ENCODE measurements at regions not wholly inside any gene's neighbourhood (a gene's known extent, or its start where the extent isn't known, plus 50 kb on each side); places are given as distances from the start of the nearest gene placed in this dataset.

- H3K27me3 ChIP-seq = no peaks in the 10 kb centered on the region
- DNase-seq (no peak), ATAC-seq (no peak)
- H3K36me3 ChIP-seq (replicated peaks in 1 of 2; ENCODE audit: insufficient read depth in 1 of 2, low read depth in 2 of 2) = no peaks in the 10 kb centered on the region
- no peak overlapping the region for H3K4me3 ChIP-seq
- intact Hi-C loops (cut with DNase I) = no loop called here
- no peak overlapping the region for H3K27ac ChIP-seq
- no peak for TF ChIP-seq POLR2A (IDR thresholded peaks at IDR 0.05)
- no peak for TF ChIP-seq CTCF (IDR thresholded peaks at IDR 0.05)
- WGBS, 2 donors = 34 to 37% methylated on average over 3 of the region's 3 CpGs
- H3K4me1 ChIP-seq = no peaks in the 10 kb centered on the region
- H3K9me3 ChIP-seq = no peaks in the 10 kb centered on the region
These were observed 203.4 kb upstream of the DPP10 start for GRCh38 chr2:114238910-114239559.

GRCh38 chr2:114248648-114249047 is 193.8 kb upstream of the DPP10 start:
- Histone ChIP-seq H3K9me3 (no peaks in the 10 kb centered on the region), H3K27ac (no peak overlapping the region), H3K4me3 (no peak overlapping the region), H3K36me3 (replicated peaks in 1 of 2; ENCODE audit: insufficient read depth in 1 of 2, low read depth in 2 of 2) (no peaks in the 10 kb centered on the region), H3K4me1 (no peaks in the 10 kb centered on the region), H3K27me3 (no peaks in the 10 kb centered on the region)
- no peak for TF ChIP-seq CTCF (IDR thresholded peaks at IDR 0.05)
- TF ChIP-seq POLR2A (IDR thresholded peaks at IDR 0.05) = no peak
- no peak for ATAC-seq
- WGBS, 2 donors = 75 to 78% methylated on average over 3 of the region's 3 CpGs
- intact Hi-C loops (cut with DNase I) = no loop called here
- DNase-seq = no peak

GRCh38 chr2:114252713-114253112 is 189.7 kb upstream of the DPP10 start:
- TF ChIP-seq POLR2A (IDR thresholded peaks at IDR 0.05) = no peak
- no peak for TF ChIP-seq CTCF (IDR thresholded peaks at IDR 0.05)
- Histone ChIP-seq H3K4me3 (no peak overlapping the region), H3K27me3 (no peaks in the 10 kb centered on the region), H3K9me3 (no peaks in the 10 kb centered on the region), H3K4me1 (no peaks in the 10 kb centered on the region), H3K27ac (no peak overlapping the region), H3K36me3 (replicated peaks in 1 of 2; ENCODE audit: insufficient read depth in 1 of 2, low read depth in 2 of 2) (no peaks in the 10 kb centered on the region)
- 85 to 93% methylated on average over 1 of the region's 1 CpG for WGBS, 2 donors
- intact Hi-C loops (cut with DNase I) = no loop called here
- DNase-seq (no peak), ATAC-seq (no peak)

GRCh38 chr2:114254875-114255274 is 187.6 kb upstream of the DPP10 start:
- Histone ChIP-seq H3K9me3 (no peaks in the 10 kb centered on the region), H3K36me3 (replicated peaks in 1 of 2; ENCODE audit: insufficient read depth in 1 of 2, low read depth in 2 of 2) (no peaks in the 10 kb centered on the region), H3K27ac (no peak overlapping the region), H3K4me3 (no peak overlapping the region), H3K27me3 (no peaks in the 10 kb centered on the region), H3K4me1 (no peaks in the 10 kb centered on the region)
- intact Hi-C loops (cut with DNase I) = no loop called here
- DNase-seq = no peak
- ATAC-seq = no peak
- 43 to 85% methylated on average over 2 of the region's 2 CpGs for WGBS, 2 donors
- TF ChIP-seq CTCF (IDR thresholded peaks at IDR 0.05) = no peak
- TF ChIP-seq POLR2A (IDR thresholded peaks at IDR 0.05) = no peak

- H3K9me3 ChIP-seq = no peaks in the 10 kb centered on the region
- H3K27ac ChIP-seq = no peak overlapping the region
- no peaks in the 10 kb centered on the region for H3K27me3 ChIP-seq
- no peak for TF ChIP-seq POLR2A (IDR thresholded peaks at IDR 0.05)
- no peak for TF ChIP-seq CTCF (IDR thresholded peaks at IDR 0.05)
- no peak for ATAC-seq
- WGBS, 2 donors = 83 to 89% methylated on average over 3 of the region's 3 CpGs
- H3K36me3 ChIP-seq (replicated peaks in 1 of 2; ENCODE audit: insufficient read depth in 1 of 2, low read depth in 2 of 2) = no peaks in the 10 kb centered on the region
- no peak overlapping the region for H3K4me3 ChIP-seq
- DNase-seq = no peak
- intact Hi-C loops (cut with DNase I) = no loop called here
- no peaks in the 10 kb centered on the region for H3K4me1 ChIP-seq
These were observed 183.1 kb upstream of the DPP10 start for GRCh38 chr2:114259389-114259788.

Data from body of pancreas (tissue), 4 donors.